G401 (cell line): ENCODE measurements at regions not wholly inside any gene's neighbourhood (a gene's known extent, or its start where the extent isn't known, plus 50 kb on each side); places are given as distances from the start of the nearest gene placed in this dataset.

Source experiments
- DNase-seq: peaks from one replicate; pipeline ENCODE4 v3.0.0-alpha.2; 2015; ENCODE audit warnings: low spot score
- in situ Hi-C: cut with HindIII; loops from 2 replicates; pipeline ENCODE4 v1.10.0; 2016; ENCODE audit warnings: low sequenced_read_pairs, mixed read lengths

- no peak for DNase-seq
- in situ Hi-C loops: no loop called here
Observed at GRCh38 chr1:17895401-17895800, 140.3 kb downstream of the ACTL8 start.

- no peak for DNase-seq
- in situ Hi-C loops: no loop called here
Observed at GRCh38 chr1:17895986-17896385, 140.9 kb downstream of the ACTL8 start.

GRCh38 chr1:17903386-17903785 lies 148.3 kb downstream of the ACTL8 start:
- in situ Hi-C loops: no loop called here
- no peak for DNase-seq

GRCh38 chr1:17904290-17904689 lies 149.2 kb downstream of the ACTL8 start:
- no peak for DNase-seq
- in situ Hi-C loops: no loop called here

GRCh38 chr1:17907999-17908398 lies 152.9 kb downstream of the ACTL8 start:
- DNase-seq: no peak
- in situ Hi-C loops: no loop called here

- DNase-seq: no peak
- in situ Hi-C loops: no loop called here
Observed at GRCh38 chr1:17908945-17909344, 153.8 kb downstream of the ACTL8 start.

- in situ Hi-C loops: no loop called here
Observed at GRCh38 chr1:17909634-17910033, 154.5 kb downstream of the ACTL8 start.

GRCh38 chr1:17911791-17912190 lies 156.7 kb downstream of the ACTL8 start:
- DNase-seq: no peak
- in situ Hi-C loops: no loop called here

More at GRCh38 chr1:17909634-17910033, 154.5 kb downstream of the ACTL8 start:
- no peak for DNase-seq

- no peak for DNase-seq
- in situ Hi-C loops: no loop called here
Observed at GRCh38 chr1:17912491-17912890, 157.4 kb downstream of the ACTL8 start.

- in situ Hi-C loops: no loop called here
- DNase-seq: no peak
Observed at GRCh38 chr1:17913326-17914115, 158.4 kb downstream of the ACTL8 start.

GRCh38 chr1:17914131-17914530 lies 159.0 kb downstream of the ACTL8 start:
- DNase-seq: no peak
- in situ Hi-C loops: no loop called here

GRCh38 chr1:17914987-17915386 lies 159.9 kb downstream of the ACTL8 start:
- no peak for DNase-seq
- in situ Hi-C loops: no loop called here

GRCh38 chr1:17915511-17916197 lies 160.5 kb downstream of the ACTL8 start:
- no peak for DNase-seq
- in situ Hi-C loops: no loop called here

GRCh38 chr1:17916702-17917101 lies 161.6 kb downstream of the ACTL8 start:
- no peak for DNase-seq
- in situ Hi-C loops: no loop called here

GRCh38 chr1:17919525-17920439 lies 164.6 kb downstream of the ACTL8 start:
- in situ Hi-C loops: no loop called here

GRCh38 chr1:17920881-17921640 lies 165.9 kb downstream of the ACTL8 start:
- no peak for DNase-seq
- in situ Hi-C loops: no loop called here

More at GRCh38 chr1:17919525-17920439, 164.6 kb downstream of the ACTL8 start:
- peak; percentile 75 for DNase-seq

- in situ Hi-C loops: no loop called here
Observed at GRCh38 chr1:17922833-17923232, 167.7 kb downstream of the ACTL8 start.

GRCh38 chr1:17923666-17924065 lies 168.5 kb downstream of the ACTL8 start:
- in situ Hi-C loops: no loop called here
- peak; percentile 25 for DNase-seq

More at GRCh38 chr1:17922833-17923232, 167.7 kb downstream of the ACTL8 start:
- peak; percentile 32 for DNase-seq

- no peak for DNase-seq
- in situ Hi-C loops: no loop called here
Observed at GRCh38 chr1:17924578-17924977, 169.4 kb downstream of the ACTL8 start.
